ENCODE measurements at regions not wholly inside any gene's neighbourhood (a gene's known extent, or its start where the extent isn't known, plus 50 kb on each side); places are given as distances from the start of the nearest gene placed in this dataset.
A peak's percentile ranks its signal among the peaks of the same experiment; 100 is the strongest.

DNA sequence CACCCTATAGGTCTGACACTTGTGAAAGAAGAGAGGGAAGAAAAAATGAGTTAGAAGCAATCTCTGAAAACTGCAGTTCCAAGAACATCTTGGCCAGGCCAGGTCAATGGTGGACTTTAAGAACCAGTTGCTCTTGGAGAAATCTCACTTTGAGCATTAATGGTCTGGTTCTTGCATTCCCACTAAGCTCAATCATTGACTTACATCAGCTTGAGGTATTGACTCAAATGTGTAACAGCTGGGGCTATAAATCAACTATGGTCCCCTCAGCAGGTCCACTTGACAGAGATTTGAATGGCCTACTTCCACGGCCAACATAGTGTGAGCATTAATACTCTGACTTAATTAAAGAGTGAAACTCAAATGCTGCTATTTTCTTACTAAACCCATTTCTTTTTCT is 357.8 kb upstream of the RGMB start:
- intact Hi-C loops (cut with DNase I) = no loop called here
- Histone ChIP-seq H3K4me1 (no peaks in the 10 kb centered on the region), H3K27ac (no peak overlapping the region), H3K36me3 (no peaks in the 10 kb centered on the region), H3K9me3 (no peaks in the 10 kb centered on the region), H3K27me3 (no peaks in the 10 kb centered on the region), H3K4me3 (no peak overlapping the region)
- TF ChIP-seq, protein P1, sequence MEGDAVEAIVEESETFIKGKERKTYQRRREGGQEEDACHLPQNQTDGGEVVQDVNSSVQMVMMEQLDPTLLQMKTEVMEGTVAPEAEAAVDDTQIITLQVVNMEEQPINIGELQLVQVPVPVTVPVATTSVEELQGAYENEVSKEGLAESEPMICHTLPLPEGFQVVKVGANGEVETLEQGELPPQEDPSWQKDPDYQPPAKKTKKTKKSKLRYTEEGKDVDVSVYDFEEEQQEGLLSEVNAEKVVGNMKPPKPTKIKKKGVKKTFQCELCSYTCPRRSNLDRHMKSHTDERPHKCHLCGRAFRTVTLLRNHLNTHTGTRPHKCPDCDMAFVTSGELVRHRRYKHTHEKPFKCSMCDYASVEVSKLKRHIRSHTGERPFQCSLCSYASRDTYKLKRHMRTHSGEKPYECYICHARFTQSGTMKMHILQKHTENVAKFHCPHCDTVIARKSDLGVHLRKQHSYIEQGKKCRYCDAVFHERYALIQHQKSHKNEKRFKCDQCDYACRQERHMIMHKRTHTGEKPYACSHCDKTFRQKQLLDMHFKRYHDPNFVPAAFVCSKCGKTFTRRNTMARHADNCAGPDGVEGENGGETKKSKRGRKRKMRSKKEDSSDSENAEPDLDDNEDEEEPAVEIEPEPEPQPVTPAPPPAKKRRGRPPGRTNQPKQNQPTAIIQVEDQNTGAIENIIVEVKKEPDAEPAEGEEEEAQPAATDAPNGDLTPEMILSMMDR (IDR thresholded peaks at IDR 0.05) = no peak
- 94 to 96% methylated on average over 1 of the region's 1 CpG for WGBS, 2 donors
- ATAC-seq = no peak
- no peak for DNase-seq

DNA sequence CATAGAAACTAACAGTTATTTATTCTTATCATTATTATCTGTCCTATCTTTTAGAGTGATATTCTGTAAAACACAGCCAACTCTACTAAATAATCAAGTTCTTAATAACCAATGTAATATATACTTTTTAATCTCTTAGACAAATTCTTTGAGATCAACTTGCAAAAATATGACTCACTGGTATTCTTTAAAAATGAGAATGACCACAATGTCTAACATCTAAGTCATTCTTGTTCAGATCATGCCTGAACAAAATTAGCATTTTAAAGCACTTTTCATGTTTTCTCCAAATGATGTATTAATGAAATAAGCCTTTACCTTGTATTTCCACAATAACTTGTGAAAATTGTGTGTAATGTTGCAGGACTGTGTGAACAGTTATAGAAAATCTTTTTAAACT is 356.9 kb upstream of the RGMB start:
- Histone ChIP-seq H3K4me3 (no peak overlapping the region), H3K27ac (no peak overlapping the region), H3K4me1 (no peaks in the 10 kb centered on the region), H3K27me3 (no peaks in the 10 kb centered on the region), H3K9me3 (no peaks in the 10 kb centered on the region), H3K36me3 (no peaks in the 10 kb centered on the region)
- ATAC-seq (no peak), DNase-seq (no peak)
- TF ChIP-seq, protein P1 (IDR thresholded peaks at IDR 0.05) = no peak
- intact Hi-C loops (cut with DNase I) = no loop called here

- 48 to 66% methylated on average over 1 of the region's 1 CpG for WGBS, 2 donors
- no peaks in the 10 kb centered on the region for H3K36me3 ChIP-seq
These were observed 353.6 kb upstream of the RGMB start for GRCh38 chr5:98419825-98420224.

DNA sequence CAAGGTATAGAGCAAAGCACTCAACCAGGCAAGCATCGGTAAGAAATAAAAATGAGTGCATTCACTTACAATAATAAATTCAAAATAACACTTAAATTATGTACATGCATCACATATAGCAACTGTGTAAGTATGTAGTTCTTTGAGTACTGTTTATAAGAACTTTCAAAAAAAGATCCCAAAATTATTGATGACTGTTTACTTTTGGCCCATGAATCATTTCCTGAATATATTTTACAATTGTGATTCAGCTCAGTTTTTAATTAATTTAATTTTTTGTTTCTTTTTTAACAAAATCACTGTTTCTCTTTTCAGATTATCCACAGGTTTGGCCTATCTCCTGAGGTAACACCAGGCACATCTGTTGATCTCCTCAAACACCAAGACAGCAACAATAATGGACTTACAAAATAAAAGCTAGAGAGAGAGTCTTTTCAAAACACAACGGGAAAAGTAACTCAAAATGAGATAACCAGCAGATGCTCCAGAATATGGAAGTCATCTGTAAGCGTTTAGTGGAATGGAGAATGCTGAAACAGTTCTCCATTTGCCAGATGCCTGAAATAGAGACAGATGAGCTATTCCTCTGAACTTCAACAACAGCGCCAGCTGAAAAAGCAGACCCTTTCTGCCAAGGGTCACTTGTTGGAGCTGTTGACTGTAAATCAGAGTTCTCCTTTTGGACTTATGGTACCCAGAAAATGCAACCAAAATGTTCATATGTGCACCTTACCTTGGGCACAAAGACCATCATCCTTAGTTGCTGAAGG is 348.6 kb upstream of the RGMB start:
- 67 to 78% methylated on average over 4 of the region's 4 CpGs for WGBS, 2 donors
- no peak overlapping the region for H3K27ac ChIP-seq

More at GRCh38 chr5:98419825-98420224, 353.6 kb upstream of the RGMB start:
- Histone ChIP-seq H3K9me3 (no peaks in the 10 kb centered on the region), H3K27me3 (no peaks in the 10 kb centered on the region), H3K27ac (no peak overlapping the region), H3K4me3 (no peak overlapping the region), H3K4me1 (peaks cover 0 to 3% (median 0%) of the 10 kb centered on the region in 9 donors)
- intact Hi-C loops (cut with DNase I) = no loop called here
- DNase-seq = no peak
- ATAC-seq = no peak
- TF ChIP-seq, protein P1 (IDR thresholded peaks at IDR 0.05) = no peak

More for the DNA sequence above, 348.6 kb upstream of the RGMB start:
- H3K36me3 ChIP-seq = no peaks in the 10 kb centered on the region
- no peaks in the 10 kb centered on the region for H3K9me3 ChIP-seq
- H3K4me3 ChIP-seq = no peak overlapping the region
- intact Hi-C loops (cut with DNase I) = no loop called here
- TF ChIP-seq, protein P1 (IDR thresholded peaks at IDR 0.05) = no peak
- no peaks in the 10 kb centered on the region for H3K27me3 ChIP-seq
- H3K4me1 ChIP-seq = peaks cover 0 to 14% (median 0%) of the 10 kb centered on the region in 9 donors
- ATAC-seq (peak in 4 of 8 donors; percentile 16 to 71 (median 59)), DNase-seq (peak in 1 of 2 donors; percentile 16)
